GM23338 (cell line): ENCODE measurements at regions not wholly inside any gene's neighbourhood (a gene's known extent, or its start where the extent isn't known, plus 50 kb on each side); places are given as distances from the start of the nearest gene placed in this dataset.
A peak's percentile ranks its signal among the peaks of the same experiment; 100 is the strongest.

Experiments
- ATAC-seq: fragments of 200-7000 bp; cut with Tn5 transposase; 3 replicates; pipeline ENCODE4 v1.9.1; 2020
- DNase-seq: peaks from one replicate; pipeline ENCODE4 v3.0.0-alpha.2; 2015; ENCODE audit warnings: low spot score
- H2AFZ ChIP-seq: fragments of 200-600 bp; sonication (generic); 2 replicates; pipeline ENCODE4 v1.8.0; 2016; ENCODE audit warnings: antibody characterized with exemption, mild to moderate bottlenecking, moderate library complexity
- H3F3A ChIP-seq: fragments of 200-600 bp; sonication (generic); replicated peaks from 2 replicates; pipeline ENCODE4 v1.8.0; 2017; ENCODE audit warnings: antibody characterized with exemption, mixed run types, low read depth
- H3K27ac ChIP-seq: fragments of 200-600 bp; sonication (generic); 2 replicates; pipeline ENCODE4 v1.6.1; 2016; ENCODE audit warnings: low read depth
- H3K27me3 ChIP-seq: fragments of 200-600 bp; sonication (generic); 2 replicates; pipeline ENCODE4 v1.8.0; 2016; ENCODE audit warnings: mild to moderate bottlenecking, mixed run types, moderate library complexity; ENCODE audit not compliant: insufficient read depth
- H3K36me3 ChIP-seq: fragments of 200-600 bp; sonication (generic); 2 replicates; pipeline ENCODE4 v1.8.0; 2016; ENCODE audit warnings: mild to moderate bottlenecking; ENCODE audit not compliant: insufficient read depth
- H3K4me1 ChIP-seq: fragments of 200-600 bp; sonication (generic); 2 replicates; pipeline ENCODE4 v1.8.0; 2016; ENCODE audit warnings: mild to moderate bottlenecking, moderate library complexity; ENCODE audit not compliant: insufficient read depth
- H3K4me2 ChIP-seq: fragments of 200-600 bp; sonication (generic); 2 replicates; pipeline ENCODE4 v1.7.1; 2017; ENCODE audit warnings: mixed run types
- H3K4me3 ChIP-seq: fragments of 200-600 bp; sonication (generic); 2 replicates; pipeline ENCODE4 v1.6.1; 2016; ENCODE audit warnings: mixed run types
- H3K79me2 ChIP-seq: fragments of 200-600 bp; sonication (generic); replicated peaks from 2 replicates; pipeline ENCODE4 v1.8.0; 2017; ENCODE audit warnings: mild to moderate bottlenecking; ENCODE audit not compliant: insufficient read depth
- H3K9me2 ChIP-seq: fragments of 200-600 bp; sonication (generic); 2 replicates; pipeline ENCODE4 v1.8.0; 2017; ENCODE audit not compliant: insufficient read depth
- H4K20me1 ChIP-seq: fragments of 200-600 bp; sonication (generic); replicated peaks from 2 replicates; pipeline ENCODE4 v1.8.0; 2017; ENCODE audit warnings: mild to moderate bottlenecking; ENCODE audit not compliant: insufficient read depth
- H3K27ac Mint-ChIP-seq: 2 replicates; pipeline ENCODE4 v1.8.0; 2020; ENCODE audit warnings: inconsistent platforms, mild to moderate bottlenecking, moderate library complexity, mixed read lengths
- H3K27me3 Mint-ChIP-seq: 3 replicates; pipeline ENCODE4 v1.8.0; 2022; ENCODE audit warnings: low read depth, mild to moderate bottlenecking, moderate library complexity, mixed read lengths, inconsistent platforms; ENCODE audit not compliant: insufficient read depth, poor library complexity
- H3K36me3 Mint-ChIP-seq: 3 replicates; pipeline ENCODE4 v1.8.0; 2021; ENCODE audit warnings: low read depth, mild to moderate bottlenecking, inconsistent platforms, moderate library complexity, mixed read lengths
- H3K4me1 Mint-ChIP-seq: 3 replicates; pipeline ENCODE4 v1.8.0; 2020; ENCODE audit warnings: mild to moderate bottlenecking, inconsistent platforms, mixed read lengths
- H3K4me3 Mint-ChIP-seq: 3 replicates; pipeline ENCODE4 v1.8.0; 2021; ENCODE audit warnings: moderate library complexity, mild to moderate bottlenecking, inconsistent platforms, mixed read lengths
- H3K9me3 Mint-ChIP-seq: 3 replicates; pipeline ENCODE4 v1.8.0; 2020; ENCODE audit warnings: moderate library complexity, mild to moderate bottlenecking, inconsistent platforms, mixed read lengths
- CTCF ChIP-seq, 2 experiments: fragments of 200-600 bp in 1 of 2; sonication (generic) in 1 of 2; conservative IDR thresholded peaks; 2 replicates each; pipeline versions ENCODE4 v1.5.1 to v1.6.1; 2016 to 2017; ENCODE audit warnings: antibody characterized with exemption in 2 of 2, low read depth in 2 of 2, mild to moderate bottlenecking in 2 of 2, moderate library complexity in 1 of 2
- NANOG ChIP-seq: IDR thresholded peaks from 2 replicates; pipeline ENCODE4 v1.6.1; 2016; ENCODE audit warnings: antibody characterized with exemption, borderline replicate concordance
- REST ChIP-seq: IDR thresholded peaks from one replicate; pipeline ENCODE4 v1.6.1; 2018; ENCODE audit warnings: antibody characterized with exemption; ENCODE audit not compliant: unreplicated experiment
- STAT1 ChIP-seq: IDR thresholded peaks from one replicate; pipeline ENCODE4 v1.6.1; 2016; ENCODE audit warnings: antibody characterized with exemption; ENCODE audit not compliant: unreplicated experiment
- ZNF114 ChIP-seq: fragments of 250-450 bp; sonication (Bioruptor Pico); IDR thresholded peaks from 2 replicates; pipeline ENCODE4 v1.5.0; 2020; ENCODE audit warnings: mild to moderate bottlenecking, moderate library complexity
- ZNF462 ChIP-seq: fragments of 250-450 bp; sonication (Bioruptor Pico); IDR thresholded peaks from 2 replicates; pipeline ENCODE4 v1.5.0; 2020; ENCODE audit warnings: mild to moderate bottlenecking, moderate library complexity

- Mint-ChIP-seq H3K9me3 (no peaks in the 10 kb centered on the region), H3K36me3 (no peaks in the 10 kb centered on the region), H3K4me3 (no peak overlapping the region), H3K27me3 (peaks cover 6% of the 10 kb centered on the region), H3K27ac (no peak overlapping the region), H3K4me1 (peaks cover 9% of the 10 kb centered on the region)
- H2AFZ ChIP-seq = no peak overlapping the region
- no peaks in the 10 kb centered on the region for H3K27me3 ChIP-seq
- H4K20me1 ChIP-seq = no peaks in the 10 kb centered on the region
- H3F3A ChIP-seq = no peaks in the 10 kb centered on the region
- H3K36me3 ChIP-seq = no peaks in the 10 kb centered on the region
- no peak overlapping the region for H3K4me2 ChIP-seq
- no peak for TF ChIP-seq CTCF (conservative IDR thresholded peaks at IDR 0.05; ENCODE audit: low read depth in 2 of 2)
- no peak for TF ChIP-seq ZNF114 (CRISPR knock-in tag)
- ATAC-seq = no peak
- H3K9me2 ChIP-seq = peaks cover 18% of the 10 kb centered on the region; the same call in 1 of the 2 replicates
- 0 out of 2 replicates have a peak, but pooled peaks cover 1% of the 10 kb centered on the region for H3K4me1 ChIP-seq
- no peak for DNase-seq
- no peaks in the 10 kb centered on the region for H3K79me2 ChIP-seq
- H3K27ac ChIP-seq = no peak overlapping the region
- no peak overlapping the region for H3K4me3 ChIP-seq
Observed at GRCh38 chr6:40700006-40700580, 112.9 kb upstream of the LRFN2 start.

- Histone ChIP-seq H3K4me3 (no peak overlapping the region), H3K4me2 (no peak overlapping the region), H3K27me3 (no peaks in the 10 kb centered on the region), H3F3A (no peaks in the 10 kb centered on the region), H3K27ac (no peak overlapping the region), H3K9me2 (peaks cover 13% of the 10 kb centered on the region; the same call in 1 of the 2 replicates), H3K79me2 (no peaks in the 10 kb centered on the region), H4K20me1 (no peaks in the 10 kb centered on the region), H3K36me3 (no peaks in the 10 kb centered on the region), H2AFZ (0 out of 2 replicates have a peak overlapping the region, but pooled peaks have one; percentile 6), H3K4me1 (no peaks in the 10 kb centered on the region)
- no peak overlapping the region for H3K4me3 Mint-ChIP-seq
- no peaks in the 10 kb centered on the region for H3K36me3 Mint-ChIP-seq
- H3K27ac Mint-ChIP-seq = no peak overlapping the region
- H3K27me3 Mint-ChIP-seq = peaks cover 4% of the 10 kb centered on the region
- ATAC-seq (no peak), DNase-seq (no peak)
- no peaks in the 10 kb centered on the region for H3K9me3 Mint-ChIP-seq
- peaks cover 7% of the 10 kb centered on the region for H3K4me1 Mint-ChIP-seq
- no peak for TF ChIP-seq REST
- TF ChIP-seq CTCF (conservative IDR thresholded peaks at IDR 0.05; ENCODE audit: low read depth in 2 of 2) = no peak
- no peak for TF ChIP-seq STAT1
- TF ChIP-seq NANOG = no peak
- no peak for TF ChIP-seq ZNF462 (CRISPR knock-in tag)
Observed at GRCh38 chr6:40695750-40696415, 108.7 kb upstream of the LRFN2 start.
